Loucy (cell line): ENCODE measurements at regions not wholly inside any gene's neighbourhood (a gene's known extent, or its start where the extent isn't known, plus 50 kb on each side); places are given as distances from the start of the nearest gene placed in this dataset.

Source experiments
- H2AFZ ChIP-seq: fragments of 200-600 bp; sonication (generic); 2 replicates; pipeline ENCODE4 v1.6.0; 2016; ENCODE audit warnings: antibody characterized with exemption, mild to moderate bottlenecking, low read length, moderate library complexity
- H3F3A ChIP-seq: fragments of 200-600 bp; 2 replicates; pipeline ENCODE4 v1.6.0; 2016; ENCODE audit warnings: antibody characterized with exemption, low read depth, mild to moderate bottlenecking
- H3K27me3 ChIP-seq: fragments of 200-600 bp; sonication (generic); 2 replicates; pipeline ENCODE4 v1.6.1; 2014; ENCODE audit warnings: low read length, mild to moderate bottlenecking; ENCODE audit not compliant: insufficient read depth, poor library complexity, severe bottlenecking
- H3K36me3 ChIP-seq: fragments of 200-600 bp; sonication (generic); 2 replicates; pipeline ENCODE4 v1.6.1; 2016; ENCODE audit warnings: low read length; ENCODE audit not compliant: insufficient read depth
- H3K4me1 ChIP-seq: fragments of 200-600 bp; sonication (generic); 2 replicates; pipeline ENCODE4 v1.5.1; 2014; ENCODE audit warnings: low read length, mild to moderate bottlenecking; ENCODE audit not compliant: insufficient read depth, poor library complexity, severe bottlenecking
- H3K4me2 ChIP-seq: fragments of 200-600 bp; sonication (generic); 2 replicates; pipeline ENCODE4 v1.6.0; 2014; ENCODE audit warnings: antibody characterized with exemption, low read length, low read depth, mild to moderate bottlenecking; ENCODE audit not compliant: poor library complexity, severe bottlenecking
- H3K4me3 ChIP-seq: fragments of 200-600 bp; sonication (generic); 2 replicates; pipeline ENCODE4 v1.5.1; 2014; ENCODE audit warnings: low read length, mild to moderate bottlenecking, mixed read lengths; ENCODE audit not compliant: poor library complexity, severe bottlenecking
- H3K79me2 ChIP-seq: fragments of 200-600 bp; sonication (generic); 2 replicates; pipeline ENCODE4 v1.6.1; 2014; ENCODE audit warnings: low read length; ENCODE audit not compliant: insufficient read depth
- H3K9ac ChIP-seq: fragments of 200-600 bp; sonication (generic); 2 replicates; pipeline ENCODE4 v1.6.0; 2014; ENCODE audit warnings: mild to moderate bottlenecking, low read depth, low read length, moderate library complexity; ENCODE audit not compliant: poor library complexity, severe bottlenecking
- H3K9me2 ChIP-seq: fragments of 200-600 bp; sonication (generic); replicated peaks from 2 replicates; pipeline ENCODE4 v1.6.1; 2016; ENCODE audit warnings: low read depth, low read length, mixed read lengths
- H3K9me3 ChIP-seq: fragments of 200-600 bp; sonication (generic); 2 replicates; pipeline ENCODE4 v1.6.1; 2014; ENCODE audit warnings: mild to moderate bottlenecking, antibody characterized with exemption, low read length, low read depth; ENCODE audit not compliant: insufficient read depth
- H4K20me1 ChIP-seq: fragments of 200-600 bp; sonication (generic); 2 replicates; pipeline ENCODE4 v1.6.0; 2014; ENCODE audit warnings: antibody characterized with exemption, low read length, mild to moderate bottlenecking; ENCODE audit not compliant: insufficient read depth, poor library complexity, severe bottlenecking
- EZH2phosphoT487 ChIP-seq: fragments of 200-600 bp; IDR thresholded peaks from 2 replicates; pipeline ENCODE4 v1.6.1; 2018; ENCODE audit warnings: antibody characterized with exemption, mild to moderate bottlenecking, moderate library complexity, borderline replicate concordance
- TF ChIP-seq, protein P1 (sequence below): fragments of 200-600 bp; sonication (generic); conservative IDR thresholded peaks from 2 replicates; pipeline ENCODE4 v1.5.1; 2014; ENCODE audit warnings: mild to moderate bottlenecking, antibody characterized with exemption, low read length

DNA sequence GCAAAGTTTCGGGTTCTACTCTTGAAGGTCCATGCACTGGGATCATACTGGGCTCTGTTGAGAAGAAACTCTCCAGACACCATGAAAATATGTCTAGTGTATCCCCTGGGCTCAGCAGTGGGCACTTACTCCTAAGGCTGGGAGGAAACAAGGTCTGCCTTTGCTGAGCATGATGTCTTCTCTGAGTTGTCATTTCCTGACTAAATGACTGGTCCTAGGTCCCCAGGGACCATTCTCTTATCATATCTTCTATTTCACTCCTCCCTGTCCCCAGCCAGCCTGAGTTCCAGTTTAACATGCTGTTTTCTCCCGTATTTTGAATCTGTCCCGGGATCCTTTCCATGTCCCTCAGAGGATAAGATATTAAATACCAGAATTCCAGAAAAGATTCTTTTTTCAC lies 225.4 kb downstream of the MTRR start:
- H3K4me1 ChIP-seq, result no peaks in the 10 kb centered on the region
- H3K4me3 ChIP-seq, result no peak overlapping the region
- H3F3A ChIP-seq, result no peaks in the 10 kb centered on the region
- H3K9me3 ChIP-seq, result no peaks in the 10 kb centered on the region
- no peak overlapping the region for H3K9ac ChIP-seq
- H3K4me2 ChIP-seq, result no peak overlapping the region
- TF ChIP-seq EZH2phosphoT487, result no peak
- TF ChIP-seq, protein P1, sequence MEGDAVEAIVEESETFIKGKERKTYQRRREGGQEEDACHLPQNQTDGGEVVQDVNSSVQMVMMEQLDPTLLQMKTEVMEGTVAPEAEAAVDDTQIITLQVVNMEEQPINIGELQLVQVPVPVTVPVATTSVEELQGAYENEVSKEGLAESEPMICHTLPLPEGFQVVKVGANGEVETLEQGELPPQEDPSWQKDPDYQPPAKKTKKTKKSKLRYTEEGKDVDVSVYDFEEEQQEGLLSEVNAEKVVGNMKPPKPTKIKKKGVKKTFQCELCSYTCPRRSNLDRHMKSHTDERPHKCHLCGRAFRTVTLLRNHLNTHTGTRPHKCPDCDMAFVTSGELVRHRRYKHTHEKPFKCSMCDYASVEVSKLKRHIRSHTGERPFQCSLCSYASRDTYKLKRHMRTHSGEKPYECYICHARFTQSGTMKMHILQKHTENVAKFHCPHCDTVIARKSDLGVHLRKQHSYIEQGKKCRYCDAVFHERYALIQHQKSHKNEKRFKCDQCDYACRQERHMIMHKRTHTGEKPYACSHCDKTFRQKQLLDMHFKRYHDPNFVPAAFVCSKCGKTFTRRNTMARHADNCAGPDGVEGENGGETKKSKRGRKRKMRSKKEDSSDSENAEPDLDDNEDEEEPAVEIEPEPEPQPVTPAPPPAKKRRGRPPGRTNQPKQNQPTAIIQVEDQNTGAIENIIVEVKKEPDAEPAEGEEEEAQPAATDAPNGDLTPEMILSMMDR, result no peak
- no peak overlapping the region for H2AFZ ChIP-seq
- no peaks in the 10 kb centered on the region for H3K27me3 ChIP-seq
- H3K9me2 ChIP-seq, result no peaks in the 10 kb centered on the region
- H3K36me3 ChIP-seq, result no peaks in the 10 kb centered on the region
- H3K79me2 ChIP-seq, result no peaks in the 10 kb centered on the region
- H4K20me1 ChIP-seq, result no peaks in the 10 kb centered on the region

DNA sequence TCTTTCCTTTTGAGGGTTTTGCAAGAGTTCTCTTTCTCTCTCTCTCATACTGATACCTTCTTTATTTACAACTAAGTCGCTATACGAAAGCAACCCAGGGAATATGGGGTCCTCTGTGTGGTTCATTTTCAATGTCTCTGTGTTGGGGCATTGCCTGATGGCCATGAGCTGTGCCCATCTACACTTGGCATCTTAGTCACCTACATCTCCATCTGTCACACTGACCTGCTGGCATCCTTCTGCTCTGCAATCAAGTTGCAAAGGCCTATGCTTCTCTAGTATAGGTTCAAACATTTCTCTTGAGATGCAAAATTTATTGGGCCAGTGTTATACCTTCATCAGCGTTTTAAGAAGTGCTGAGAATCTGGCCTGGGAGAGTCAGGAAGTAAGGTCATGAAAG lies 228.2 kb downstream of the MTRR start:
- H3K36me3 ChIP-seq, result no peaks in the 10 kb centered on the region
- H3K9me3 ChIP-seq, result no peaks in the 10 kb centered on the region
- no peak overlapping the region for H3K4me3 ChIP-seq
- H3K4me1 ChIP-seq, result no peaks in the 10 kb centered on the region
- no peaks in the 10 kb centered on the region for H3K79me2 ChIP-seq
- no peak overlapping the region for H3K4me2 ChIP-seq
- H4K20me1 ChIP-seq, result no peaks in the 10 kb centered on the region
- no peak overlapping the region for H2AFZ ChIP-seq
- no peaks in the 10 kb centered on the region for H3F3A ChIP-seq
- no peaks in the 10 kb centered on the region for H3K9me2 ChIP-seq
- H3K9ac ChIP-seq, result no peak overlapping the region
- TF ChIP-seq, protein P1, result no peak
- TF ChIP-seq EZH2phosphoT487, result no peak
- no peaks in the 10 kb centered on the region for H3K27me3 ChIP-seq

DNA sequence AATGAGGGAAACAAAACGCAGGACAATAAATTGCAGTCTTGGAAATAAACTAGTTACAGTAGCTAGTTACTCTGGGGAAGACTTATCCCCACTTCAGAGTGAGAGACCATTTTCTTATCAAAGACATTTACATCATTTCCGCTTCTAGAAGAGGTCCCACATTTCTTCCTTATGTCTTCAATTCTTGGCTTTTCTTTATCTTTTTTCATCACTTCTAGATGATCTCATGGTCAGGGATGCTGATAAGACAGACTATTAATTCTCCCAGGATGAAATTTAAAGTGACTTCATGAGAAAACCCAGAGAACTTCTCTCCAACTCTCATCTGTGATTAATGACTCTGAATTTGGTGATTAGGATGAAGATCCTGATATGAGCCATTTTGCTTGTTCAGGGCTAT lies 229.1 kb downstream of the MTRR start:
- H3K9me2 ChIP-seq, result no peaks in the 10 kb centered on the region
- no peaks in the 10 kb centered on the region for H3F3A ChIP-seq
- no peaks in the 10 kb centered on the region for H3K79me2 ChIP-seq
- H3K4me1 ChIP-seq, result no peaks in the 10 kb centered on the region
- H3K27me3 ChIP-seq, result no peaks in the 10 kb centered on the region
- no peak overlapping the region for H2AFZ ChIP-seq
- no peaks in the 10 kb centered on the region for H3K9me3 ChIP-seq
- no peaks in the 10 kb centered on the region for H4K20me1 ChIP-seq
- H3K36me3 ChIP-seq, result no peaks in the 10 kb centered on the region
- H3K9ac ChIP-seq, result no peak overlapping the region
- H3K4me3 ChIP-seq, result no peak overlapping the region
- TF ChIP-seq, protein P1, result no peak
- no peak for TF ChIP-seq EZH2phosphoT487
- no peak overlapping the region for H3K4me2 ChIP-seq
